ENCODE measurements at regions not wholly inside any gene's neighbourhood (a gene's known extent, or its start where the extent isn't known, plus 50 kb on each side); places are given as distances from the start of the nearest gene placed in this dataset.

- no peak for TF ChIP-seq CTCF (IDR thresholded peaks at IDR 0.05)
- TF ChIP-seq POLR2A (IDR thresholded peaks at IDR 0.05) = no peak
Observed at GRCh38 chr6:74731204-74731603, 474.6 kb downstream of the COL12A1 start.
